ENCODE measurements at regions not wholly inside any gene's neighbourhood (a gene's known extent, or its start where the extent isn't known, plus 50 kb on each side); places are given as distances from the start of the nearest gene placed in this dataset.
"Not testable (repeated sequence)": the region's sequence is repeated elsewhere in the genome, so short reads cannot be mapped to it uniquely, and the experiment has no call there.

DNA sequence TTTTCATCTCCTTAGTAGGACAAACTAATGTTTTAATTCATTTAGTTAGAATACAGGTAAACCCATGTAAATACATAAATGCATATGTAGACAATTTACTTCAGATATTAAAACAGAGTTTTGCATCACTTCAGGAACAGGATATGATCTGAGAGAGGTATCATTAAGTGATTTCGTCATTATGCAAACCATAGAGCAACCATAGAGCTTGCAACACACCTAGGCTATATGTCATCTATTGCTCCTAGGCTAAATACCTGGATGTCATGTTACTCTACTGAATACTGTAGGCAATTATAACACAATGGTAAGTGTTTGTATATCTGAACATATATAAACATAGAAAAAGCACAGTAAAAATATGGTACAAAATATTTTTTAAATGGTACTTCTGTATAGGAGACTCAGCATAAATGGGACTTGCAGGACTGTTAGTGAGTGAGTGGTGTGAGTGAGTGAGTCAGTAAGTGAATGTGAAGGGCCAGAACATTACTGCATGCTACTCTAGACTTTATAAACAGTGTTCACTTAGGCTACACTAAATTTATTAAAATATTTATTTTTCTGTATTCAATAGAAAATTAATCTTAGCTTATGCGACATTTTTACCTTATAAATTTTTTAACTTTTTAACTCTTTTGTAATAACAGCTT lies 1377.5 kb upstream of the CDH9 start:
- DNase-seq (ENCODE audit: low read depth in 4 of 4, low spot score in 2 of 4), result no peak

DNA sequence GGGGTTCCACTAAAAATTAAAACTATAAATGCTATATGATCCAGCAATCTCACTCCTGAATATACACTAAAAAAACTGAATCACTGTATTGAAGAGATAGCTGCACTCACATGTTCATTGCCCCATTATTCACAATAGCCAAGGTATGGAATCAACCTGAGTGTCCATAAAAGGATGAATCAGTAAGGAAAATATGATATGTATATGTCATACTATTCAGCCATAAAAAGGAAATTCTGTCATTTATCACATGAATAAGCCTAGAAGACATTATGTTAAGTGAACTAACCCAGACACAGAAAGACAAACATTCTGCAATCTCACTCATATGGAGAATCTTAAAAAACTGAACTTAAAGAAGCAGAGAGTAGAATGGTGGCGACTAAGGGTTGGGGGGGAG lies 1376.2 kb upstream of the CDH9 start:
- DNase-seq (ENCODE audit: low read depth in 4 of 4, low spot score in 2 of 4), result no peak

DNA sequence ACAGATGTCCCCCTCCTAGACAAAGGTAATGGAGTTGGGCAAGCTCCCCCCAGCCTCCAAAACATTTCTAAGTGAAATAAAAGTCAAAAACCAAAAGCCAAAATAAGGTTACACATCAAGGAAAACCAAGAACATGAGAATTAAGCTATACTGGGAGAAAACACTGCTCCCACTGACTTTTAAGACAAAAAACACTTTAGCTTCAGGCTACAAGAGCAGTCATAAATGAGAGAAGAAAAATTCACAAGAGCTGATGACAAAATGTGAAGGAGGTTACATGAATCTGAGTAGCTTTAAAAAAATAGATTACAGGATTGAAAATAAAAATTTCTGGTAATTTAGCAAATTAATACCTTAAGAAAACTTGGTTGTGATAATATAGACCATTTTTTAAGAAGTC lies 1370.3 kb upstream of the CDH9 start:
- DNase-seq (ENCODE audit: low read depth in 4 of 4, low spot score in 2 of 4), result no peak

DNA sequence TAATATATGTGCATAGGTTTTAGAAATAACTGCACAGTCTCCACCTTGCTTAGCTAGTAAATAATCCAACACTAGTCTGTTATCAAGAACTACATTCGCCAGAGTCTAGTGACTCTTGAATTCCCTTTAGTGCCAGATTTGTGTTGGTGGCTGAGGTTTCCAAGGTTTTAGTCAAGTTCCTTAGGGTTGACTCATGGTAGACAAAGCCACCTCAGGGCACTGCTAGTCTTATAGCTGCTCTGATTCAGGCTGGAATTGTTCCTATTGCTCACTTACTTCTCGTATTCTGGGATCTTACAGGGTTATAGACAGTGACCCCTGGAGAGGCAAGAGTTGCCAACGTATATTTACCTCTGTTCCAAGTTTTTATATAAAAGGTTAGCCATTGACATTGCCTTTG lies 1369.8 kb upstream of the CDH9 start:
- DNase-seq (ENCODE audit: low read depth in 4 of 4, low spot score in 2 of 4), result no peak

DNA sequence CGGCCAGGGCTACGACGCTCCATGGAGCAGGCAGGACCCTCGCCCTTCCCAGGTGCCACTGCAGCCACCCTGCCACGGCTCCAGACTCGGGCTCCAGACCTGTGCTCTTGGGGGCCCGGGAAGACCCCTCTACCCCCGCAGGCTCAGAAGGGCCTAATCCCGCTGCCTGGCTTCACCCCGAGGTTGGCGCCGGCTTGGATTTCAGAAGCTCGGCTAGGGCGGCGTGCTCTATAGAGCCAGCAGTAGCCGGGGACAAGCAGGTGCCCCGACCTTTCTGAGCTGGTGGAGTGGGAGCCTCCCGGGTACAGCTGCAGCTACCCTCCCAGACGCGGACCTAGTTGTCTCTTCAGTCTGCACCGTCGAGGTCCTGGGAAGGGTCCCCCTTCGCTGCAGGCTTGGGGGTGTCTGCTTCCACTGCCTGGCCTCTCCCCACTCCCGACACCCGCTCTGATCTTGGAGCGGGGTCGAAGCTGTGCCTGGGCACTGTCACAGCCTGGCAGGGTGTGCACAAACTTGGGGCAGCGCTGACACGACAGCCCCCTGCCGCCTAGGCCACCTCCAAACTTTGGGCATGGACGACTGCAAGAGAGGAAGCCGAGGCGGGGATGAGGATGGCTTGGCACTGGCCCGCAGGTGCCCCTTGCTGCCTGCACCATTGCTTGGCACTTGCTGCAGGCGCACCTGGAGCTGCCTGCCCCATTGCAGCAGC lies 1366.1 kb upstream of the CDH9 start:
- no peak for DNase-seq (ENCODE audit: low read depth in 4 of 4, low spot score in 2 of 4)

DNA sequence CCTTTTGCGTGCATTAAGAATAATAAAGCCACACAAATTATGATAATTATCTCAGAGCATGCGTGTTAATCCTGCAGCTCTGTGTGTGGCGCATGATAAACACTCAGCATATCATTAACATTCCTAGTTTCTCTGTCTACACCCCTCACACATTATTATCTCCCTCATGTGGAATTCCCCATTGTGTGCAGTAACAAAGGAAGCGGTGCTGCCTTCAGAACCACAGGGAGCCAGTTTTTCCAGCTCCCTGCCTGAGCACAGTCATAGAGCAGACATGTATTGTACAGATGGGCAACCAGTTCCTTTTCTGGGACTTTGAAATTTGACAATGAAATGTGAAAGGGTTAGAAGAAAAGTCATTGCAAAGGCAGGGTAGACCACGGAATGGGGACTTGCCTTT lies 1365.5 kb upstream of the CDH9 start:
- no peak for DNase-seq (ENCODE audit: low read depth in 4 of 4, low spot score in 2 of 4)

DNA sequence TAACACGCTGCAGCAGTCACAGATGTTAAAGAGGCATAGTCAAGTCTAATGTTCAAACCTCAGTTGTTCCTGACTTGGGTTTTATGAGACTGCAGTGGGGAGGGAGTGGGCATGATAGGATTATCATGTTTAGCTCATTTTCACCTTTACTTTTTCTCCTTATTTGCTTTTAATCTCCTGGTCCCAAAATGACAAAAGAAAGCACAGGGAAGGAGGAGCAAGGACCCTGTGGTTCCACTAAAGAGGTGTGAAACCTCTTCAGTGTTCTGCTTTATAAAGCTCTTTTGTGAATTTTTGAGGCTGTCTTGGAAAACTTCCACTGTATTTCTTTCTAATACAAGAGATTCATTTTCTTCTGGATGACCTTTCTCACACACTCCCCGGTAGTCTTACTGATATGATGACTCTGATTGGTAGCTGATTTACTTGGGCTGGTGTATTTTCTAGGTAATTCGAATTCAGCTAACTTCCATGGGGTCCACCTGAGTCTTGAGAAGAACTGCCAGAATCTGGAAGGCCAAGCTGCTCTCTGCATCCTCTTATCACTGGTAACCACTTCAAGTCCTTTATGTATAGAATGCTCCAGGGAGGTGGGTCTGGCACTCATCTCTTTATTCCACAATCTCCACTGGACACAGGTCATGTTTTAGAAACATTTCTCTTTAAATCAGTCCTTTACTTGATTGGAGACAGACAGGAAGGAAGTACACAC lies 1364.4 kb upstream of the CDH9 start:
- no peak for DNase-seq (ENCODE audit: low read depth in 4 of 4, low spot score in 2 of 4)

DNA sequence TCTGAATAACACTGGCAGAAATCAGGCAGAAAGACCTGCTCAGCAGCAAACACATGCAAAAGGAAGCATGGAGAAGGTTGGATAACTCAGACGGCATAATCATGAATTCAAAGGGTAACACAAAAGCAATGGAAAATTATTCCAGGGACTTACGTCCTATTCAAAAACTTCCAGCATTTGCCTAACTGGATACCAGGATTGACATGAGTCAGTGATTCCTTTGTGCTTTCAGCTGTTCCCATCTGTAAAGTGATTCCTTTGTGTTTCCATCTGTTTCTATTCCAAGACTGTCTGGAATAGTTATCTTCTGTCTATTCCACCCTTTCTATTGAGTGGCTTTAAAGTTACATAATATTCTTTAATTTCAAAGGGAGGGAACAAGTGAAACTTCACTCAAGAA lies 1361.7 kb upstream of the CDH9 start:
- DNase-seq (ENCODE audit: low read depth in 4 of 4, low spot score in 2 of 4), result no peak

DNA sequence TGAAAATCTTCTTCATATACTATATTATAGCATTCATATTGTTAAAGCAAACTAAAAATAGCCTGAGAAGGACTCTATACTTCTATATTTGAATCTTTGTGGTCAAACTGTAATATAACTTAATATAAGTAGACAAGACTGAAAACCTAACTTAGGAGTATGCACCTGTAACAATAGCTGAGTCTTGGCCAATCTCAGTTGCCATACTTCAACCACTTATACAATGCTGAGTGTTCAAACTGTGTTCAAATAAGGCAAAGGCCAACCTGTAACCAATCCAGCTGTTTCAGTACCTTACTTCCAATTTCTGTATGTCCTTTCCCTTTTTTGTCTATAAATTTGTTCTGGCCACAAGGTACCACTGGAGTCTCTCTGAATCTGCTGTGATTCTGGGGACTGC lies 1360.8 kb upstream of the CDH9 start:
- DNase-seq (ENCODE audit: low read depth in 4 of 4, low spot score in 2 of 4), result no peak

DNA sequence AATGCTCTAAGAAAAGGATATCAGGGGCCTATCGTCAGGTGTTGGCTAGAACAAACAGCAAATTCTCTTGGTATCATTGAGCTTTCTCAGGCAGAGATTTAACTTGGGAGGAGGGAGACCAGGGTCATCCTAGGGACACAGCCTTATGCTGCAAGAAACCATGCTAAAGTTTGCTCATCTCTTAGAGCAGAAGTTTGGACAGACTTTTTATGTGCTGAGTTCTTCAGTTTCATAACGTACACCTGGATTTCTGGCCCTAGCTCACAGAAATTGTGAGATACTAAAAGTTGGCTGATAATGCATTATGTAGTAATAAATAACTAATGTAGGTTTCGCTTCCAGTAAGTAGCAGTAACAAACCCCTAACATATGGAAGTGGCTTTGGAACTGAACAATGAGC lies 1359.8 kb upstream of the CDH9 start:
- DNase-seq (ENCODE audit: low read depth in 4 of 4, low spot score in 2 of 4), result no peak

DNA sequence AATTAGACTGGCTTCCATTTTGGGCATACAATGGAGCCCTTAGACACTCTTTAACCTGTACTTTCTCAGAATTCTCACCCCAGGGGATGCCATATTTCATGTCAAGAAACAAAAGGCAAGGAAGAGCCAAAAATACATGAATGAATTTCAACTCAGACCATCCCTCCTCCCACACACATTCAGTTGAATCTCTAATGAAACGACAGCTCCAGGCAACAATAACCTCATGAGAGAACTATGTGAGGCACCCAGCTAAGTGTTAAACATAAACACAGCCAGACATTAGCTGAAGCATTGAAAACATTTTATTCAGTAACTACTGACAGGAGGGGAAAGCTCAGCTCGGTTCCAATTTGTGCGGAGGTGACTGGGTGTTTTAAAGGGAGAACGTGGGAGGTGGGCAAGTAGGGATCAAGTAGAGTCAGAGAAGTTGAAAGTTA lies 1359.1 kb upstream of the CDH9 start:
- peak in 3 of 4 donors; percentile 2 to 28 (median 13) for DNase-seq (ENCODE audit: low read depth in 4 of 4, low spot score in 2 of 4)

DNA sequence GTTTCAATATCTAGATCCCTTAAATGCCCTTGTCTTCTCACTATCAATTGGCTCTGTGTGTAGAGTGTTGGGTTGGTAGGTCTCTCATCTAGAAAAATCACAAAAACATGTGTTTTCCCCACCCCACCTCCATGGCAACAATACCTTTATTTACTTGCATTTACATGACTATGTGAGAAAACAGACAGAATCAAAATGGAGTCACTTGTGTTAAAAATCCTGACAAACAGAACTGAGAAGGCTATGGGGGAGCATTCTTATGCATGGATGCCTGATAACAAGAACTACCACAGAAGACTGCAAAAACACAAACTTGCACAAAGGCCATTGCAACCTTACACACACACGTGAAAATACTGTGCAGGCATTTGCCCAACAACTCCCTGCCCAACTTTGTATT lies 1352.9 kb upstream of the CDH9 start:
- DNase-seq (ENCODE audit: low read depth in 4 of 4, low spot score in 2 of 4), result no peak

DNA sequence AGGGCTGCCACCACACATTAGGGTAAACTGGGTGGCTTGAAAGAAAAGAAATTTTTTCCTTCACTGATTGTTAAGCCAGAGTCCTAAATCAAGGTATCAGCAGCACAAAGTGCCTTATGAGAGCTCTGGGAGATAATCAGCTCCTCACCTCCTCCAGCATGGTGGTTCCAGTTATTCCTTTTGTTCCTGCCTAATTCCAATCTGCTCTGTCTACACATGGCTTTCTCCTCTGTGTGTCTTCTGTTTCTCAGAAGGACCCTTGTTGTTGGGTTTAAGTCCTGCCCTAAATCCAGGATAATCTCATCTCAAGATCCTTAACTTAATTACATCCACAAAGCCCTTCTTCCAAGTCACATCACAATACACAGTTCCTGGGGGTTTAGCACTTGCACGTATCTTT lies 1352.0 kb upstream of the CDH9 start:
- DNase-seq (ENCODE audit: low read depth in 4 of 4, low spot score in 2 of 4), result no peak

DNA sequence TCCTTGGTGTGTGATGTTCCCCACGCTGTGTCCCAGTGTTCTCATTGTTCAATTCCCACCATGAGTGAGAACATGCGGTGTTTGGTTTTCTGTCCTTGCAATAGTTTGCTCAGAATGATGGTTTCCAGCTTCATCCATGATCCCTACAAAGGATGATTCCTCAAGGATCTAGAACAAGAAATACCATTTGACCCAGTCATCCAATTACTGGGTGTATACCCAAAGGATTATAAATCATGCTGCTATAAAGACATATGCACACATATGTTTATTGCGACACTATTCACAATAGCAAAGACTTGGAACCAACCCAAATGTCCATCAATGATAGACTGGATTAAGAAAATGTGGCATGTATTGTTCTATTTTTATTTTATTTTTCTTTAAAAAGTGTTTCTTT lies 1351.3 kb upstream of the CDH9 start:
- not testable (repeated sequence) for DNase-seq (ENCODE audit: low read depth in 4 of 4, low spot score in 2 of 4)

DNA sequence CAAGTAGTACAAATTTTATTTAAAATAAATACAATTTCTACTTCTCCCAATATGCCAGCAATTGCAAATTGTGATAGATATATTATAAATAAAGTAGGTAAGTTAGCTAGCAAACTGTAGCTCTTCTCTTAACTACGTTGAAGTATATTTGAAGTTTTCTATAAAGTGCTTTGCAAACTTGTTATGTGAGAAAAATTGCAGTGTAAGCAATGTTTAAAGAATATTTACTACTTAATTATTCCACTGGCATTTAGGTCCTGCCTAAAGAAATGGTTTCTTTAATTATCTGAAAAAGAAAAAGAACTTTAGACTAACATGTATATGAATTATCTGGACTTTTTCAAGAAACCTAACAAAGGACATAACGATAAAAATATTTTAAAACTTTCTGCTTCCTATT lies 1350.0 kb upstream of the CDH9 start:
- no peak for DNase-seq (ENCODE audit: low read depth in 4 of 4, low spot score in 2 of 4)

DNA sequence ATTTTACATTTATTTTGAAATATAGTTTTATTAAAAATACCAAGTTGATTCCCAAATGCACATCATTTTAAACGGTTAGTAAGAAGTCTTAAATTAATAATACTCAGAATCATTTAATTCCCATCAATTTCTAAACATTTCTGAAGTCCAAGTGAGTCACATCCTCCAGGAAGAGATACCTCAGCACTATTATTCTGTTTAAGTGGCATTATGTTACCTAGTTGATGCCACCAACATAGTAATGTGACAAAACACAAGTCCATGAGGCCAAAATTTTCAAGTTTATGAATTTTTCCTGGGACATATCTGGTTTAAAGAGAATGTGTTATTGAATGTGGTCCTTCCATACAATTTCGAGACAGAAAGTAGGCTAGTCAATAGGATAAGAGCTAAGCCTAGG lies 1348.3 kb upstream of the CDH9 start:
- no peak for DNase-seq (ENCODE audit: low read depth in 4 of 4, low spot score in 2 of 4)

DNA sequence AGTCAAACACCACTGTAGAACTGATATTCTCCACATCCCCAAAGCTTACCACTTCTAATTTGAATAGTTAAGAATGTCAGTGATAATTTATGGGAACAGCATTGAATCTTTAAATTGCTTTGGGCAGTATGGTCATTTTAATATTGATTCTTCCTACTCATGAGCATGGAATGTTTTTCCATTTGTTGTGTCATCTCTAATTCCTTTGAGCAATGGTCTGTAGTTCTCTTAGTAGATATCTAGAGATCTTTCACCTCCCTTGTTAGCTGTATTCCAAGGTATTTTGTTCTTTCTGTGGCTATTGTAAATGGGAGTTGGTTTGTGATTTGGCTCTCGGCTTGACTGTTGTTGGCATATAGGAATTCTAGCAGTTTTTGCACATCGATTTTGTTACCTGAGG lies 1341.8 kb upstream of the CDH9 start:
- no peak for DNase-seq (ENCODE audit: low read depth in 4 of 4, low spot score in 2 of 4)

DNA sequence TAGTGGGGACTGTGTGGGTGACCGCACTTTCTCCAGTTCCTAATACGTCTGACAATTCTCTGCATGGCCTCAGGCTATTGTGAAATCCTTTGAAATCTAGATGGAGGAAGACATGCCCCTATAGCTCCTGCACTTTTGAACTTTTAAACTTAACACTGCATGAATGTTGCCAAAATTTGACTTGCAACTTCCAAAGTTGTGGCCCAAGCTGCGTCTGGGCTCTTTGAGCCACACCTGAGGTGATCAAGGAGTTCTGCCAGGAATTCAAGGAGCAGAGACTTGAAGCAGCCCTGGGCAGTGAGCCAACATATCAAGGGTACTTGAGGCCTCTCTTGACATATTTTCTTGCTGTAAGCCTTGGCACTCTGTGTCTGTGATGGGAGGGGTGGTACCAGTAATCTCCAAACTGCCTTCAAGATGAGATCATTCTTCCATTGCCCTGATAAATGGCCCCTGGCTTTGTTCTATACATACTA lies 1336.1 kb upstream of the CDH9 start:
- DNase-seq (ENCODE audit: low read depth in 4 of 4, low spot score in 2 of 4), result no peak

DNA sequence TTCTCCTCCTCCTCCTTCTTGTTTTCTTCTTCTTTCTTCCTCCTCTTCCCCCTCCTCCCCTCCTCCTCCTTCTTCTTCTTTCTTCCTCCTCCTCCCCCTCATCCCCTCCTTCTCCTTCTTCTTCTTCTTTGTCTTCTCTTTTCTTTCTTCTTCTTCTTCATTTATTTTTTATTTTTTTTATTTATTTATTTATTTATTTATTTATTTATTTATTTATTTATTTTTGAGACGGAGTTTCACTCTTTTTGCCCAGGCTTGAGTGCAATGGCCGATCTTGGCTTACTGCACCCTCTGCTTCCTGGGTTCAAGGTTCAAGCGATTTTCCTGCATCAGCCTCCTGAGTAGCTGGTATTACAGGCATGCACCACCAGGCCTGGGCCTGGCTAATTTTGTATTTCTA lies 1332.5 kb upstream of the CDH9 start:
- DNase-seq (ENCODE audit: low read depth in 4 of 4, low spot score in 2 of 4), result no peak

DNA sequence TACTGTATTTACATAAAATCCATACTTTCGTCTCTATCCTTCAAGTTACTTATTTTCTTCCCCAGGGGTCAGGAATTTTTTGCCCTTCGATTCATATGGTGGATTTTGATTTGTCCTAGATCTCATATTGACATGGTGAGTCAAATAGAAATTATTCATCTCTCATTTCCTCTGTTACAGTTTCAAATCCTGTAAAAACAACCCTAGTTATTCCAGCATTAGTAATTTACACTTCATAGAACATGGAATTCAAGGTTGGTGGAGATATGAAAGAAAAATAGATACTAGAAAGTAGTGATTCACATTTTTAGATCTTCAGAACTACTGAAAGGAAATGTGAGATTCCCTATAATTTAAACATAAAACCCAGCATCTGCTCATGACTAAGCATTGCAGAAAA lies 1331.0 kb upstream of the CDH9 start:
- no peak for DNase-seq (ENCODE audit: low read depth in 4 of 4, low spot score in 2 of 4)

DNA sequence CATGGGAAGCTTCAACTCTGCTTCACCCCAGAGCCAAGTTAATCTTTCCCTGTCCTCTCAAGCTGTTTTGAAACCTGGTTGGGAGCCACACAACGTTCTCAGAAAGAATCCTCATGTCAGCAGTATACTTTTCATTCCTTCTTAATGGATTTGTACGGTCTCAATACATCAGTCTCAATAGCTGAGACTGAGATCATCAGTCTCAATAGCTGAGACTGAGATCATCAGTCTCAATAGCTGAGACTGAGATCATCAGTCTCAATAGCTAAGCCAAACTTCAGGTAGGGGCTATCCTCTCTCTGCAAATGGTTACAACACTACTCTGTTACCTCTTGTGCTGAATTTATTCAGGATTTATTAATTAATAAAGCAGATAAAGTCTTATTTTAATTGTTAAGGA lies 1317.4 kb upstream of the CDH9 start:
- no peak for DNase-seq (ENCODE audit: low read depth in 4 of 4, low spot score in 2 of 4)

DNA sequence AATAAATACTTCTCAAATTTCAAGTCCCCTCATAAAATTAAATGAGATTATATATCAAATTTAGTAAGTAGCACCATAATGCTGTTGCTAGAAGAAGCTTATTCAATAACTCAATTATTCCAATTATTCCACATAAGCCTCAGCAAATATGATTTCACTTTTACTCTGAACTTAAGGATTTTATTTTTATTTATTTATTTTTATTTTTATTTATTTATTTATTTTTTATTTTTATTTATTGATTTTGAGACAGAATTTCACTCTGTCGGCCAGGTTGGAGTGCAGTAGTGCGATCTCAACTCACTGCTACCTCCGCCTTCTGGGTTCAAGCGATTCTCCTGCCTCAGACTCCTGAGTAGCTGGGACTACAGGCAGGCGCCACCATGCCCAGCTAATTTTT lies 1308.3 kb upstream of the CDH9 start:
- DNase-seq (ENCODE audit: low read depth in 4 of 4, low spot score in 2 of 4), result no peak

Data from left renal cortex interstitium (tissue), 4 donors.